K562 (cell line): ENCODE measurements at regions not wholly inside any gene's neighbourhood (a gene's known extent, or its start where the extent isn't known, plus 50 kb on each side); places are given as distances from the start of the nearest gene placed in this dataset.

Experiments used
- FOXP1 ChIP-seq: sonication (generic); formaldehyde crosslinking; IDR thresholded peaks from 2 replicates; pipeline ENCODE4 v1.8.0; 2022; ENCODE audit warnings: mild to moderate bottlenecking, missing genetic modification reagents
- HEY1 ChIP-seq: fragments of 250-450 bp; sonication (Bioruptor Pico); IDR thresholded peaks from 2 replicates; pipeline ENCODE4 v1.5.0; 2020; ENCODE audit warnings: mild to moderate bottlenecking, moderate library complexity, borderline replicate concordance
- SAFB2 ChIP-seq: fragments of 200-400 bp; formaldehyde crosslinking; IDR thresholded peaks from 2 replicates; pipeline ENCODE4 v1.6.1; 2018; ENCODE audit warnings: borderline replicate concordance, low read length, low read depth, moderate library complexity; ENCODE audit not compliant: severe bottlenecking
- SMC3 ChIP-seq: conservative IDR thresholded peaks from 2 replicates; pipeline ENCODE4 v1.6.1; 2011; ENCODE audit warnings: low read depth, low read length, improper control_type of control experiment; ENCODE audit not compliant: insufficient read depth
- TGIF2 ChIP-seq: sonication (generic); formaldehyde crosslinking; IDR thresholded peaks from 2 replicates; pipeline ENCODE4 v1.8.1; 2022; ENCODE audit warnings: mild to moderate bottlenecking, missing genetic modification reagents, moderate library complexity
- ZFP36 ChIP-seq: fragments of 150-350 bp; IDR thresholded peaks from 2 replicates; pipeline ENCODE4 v1.6.1; 2018; ENCODE audit warnings: low read length, low read depth; ENCODE audit not compliant: partially characterized antibody
- ZNF121 ChIP-seq: sonication (generic); formaldehyde crosslinking; conservative IDR thresholded peaks from 2 replicates; pipeline ENCODE4 v1.8.0; 2022; ENCODE audit warnings: missing genetic modification reagents
- TF ChIP-seq, protein P1 (sequence below), 2 experiments: fragments of 450-650 bp; formaldehyde crosslinking in 1 of 2; IDR thresholded peaks; 2 replicates each; pipeline versions ENCODE4 v1.4.0 to v1.6.1; 2014 to 2020; ENCODE audit warnings: mild to moderate bottlenecking in 2 of 2, borderline replicate concordance in 1 of 2, low read depth in 1 of 2
- TF ChIP-seq, protein P2 (sequence below), 3 experiments: IDR thresholded peaks in 2 of 3; conservative IDR thresholded peaks in 1 of 3; 2 replicates each; pipeline ENCODE4 v1.5.1; 2011 to 2012; ENCODE audit warnings: low read length in 3 of 3, mild to moderate bottlenecking in 3 of 3, control low read depth in 2 of 3, improper control_type of control experiment in 1 of 3, inconsistent platforms in 1 of 3, low read depth in 1 of 3, mixed read lengths in 1 of 3, moderate library complexity in 1 of 3; ENCODE audit not compliant: insufficient read depth in 2 of 3

DNA sequence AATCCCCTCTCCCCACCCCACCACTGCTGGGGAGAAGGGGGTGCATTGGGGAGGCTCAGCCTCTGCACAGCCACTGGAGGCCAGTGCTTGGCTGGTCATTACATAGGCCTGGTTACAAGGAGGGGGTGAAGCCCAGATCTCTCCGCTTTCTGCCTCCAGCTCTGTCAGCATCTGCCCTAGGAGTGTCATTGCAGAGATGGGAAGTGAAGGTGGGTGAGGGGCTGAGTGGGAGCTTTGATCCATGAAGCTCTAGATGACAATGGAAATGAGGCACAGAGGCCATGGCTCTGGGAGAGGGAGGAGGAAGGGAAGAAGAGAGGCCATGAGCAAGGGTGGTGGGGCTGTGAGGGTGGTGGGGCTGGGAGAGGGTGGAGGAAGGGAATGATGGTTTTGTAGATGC, 411.6 kb downstream of the MATN1 start:
- TF ChIP-seq ZFP36 (no peak), SAFB2 (no peak), ZNF121 (CRISPR knock-in tag) (no peak), FOXP1 (CRISPR knock-in tag) (no peak), SMC3 (no peak), HEY1 (no peak), TGIF2 (no peak)
- TF ChIP-seq, protein P1, sequence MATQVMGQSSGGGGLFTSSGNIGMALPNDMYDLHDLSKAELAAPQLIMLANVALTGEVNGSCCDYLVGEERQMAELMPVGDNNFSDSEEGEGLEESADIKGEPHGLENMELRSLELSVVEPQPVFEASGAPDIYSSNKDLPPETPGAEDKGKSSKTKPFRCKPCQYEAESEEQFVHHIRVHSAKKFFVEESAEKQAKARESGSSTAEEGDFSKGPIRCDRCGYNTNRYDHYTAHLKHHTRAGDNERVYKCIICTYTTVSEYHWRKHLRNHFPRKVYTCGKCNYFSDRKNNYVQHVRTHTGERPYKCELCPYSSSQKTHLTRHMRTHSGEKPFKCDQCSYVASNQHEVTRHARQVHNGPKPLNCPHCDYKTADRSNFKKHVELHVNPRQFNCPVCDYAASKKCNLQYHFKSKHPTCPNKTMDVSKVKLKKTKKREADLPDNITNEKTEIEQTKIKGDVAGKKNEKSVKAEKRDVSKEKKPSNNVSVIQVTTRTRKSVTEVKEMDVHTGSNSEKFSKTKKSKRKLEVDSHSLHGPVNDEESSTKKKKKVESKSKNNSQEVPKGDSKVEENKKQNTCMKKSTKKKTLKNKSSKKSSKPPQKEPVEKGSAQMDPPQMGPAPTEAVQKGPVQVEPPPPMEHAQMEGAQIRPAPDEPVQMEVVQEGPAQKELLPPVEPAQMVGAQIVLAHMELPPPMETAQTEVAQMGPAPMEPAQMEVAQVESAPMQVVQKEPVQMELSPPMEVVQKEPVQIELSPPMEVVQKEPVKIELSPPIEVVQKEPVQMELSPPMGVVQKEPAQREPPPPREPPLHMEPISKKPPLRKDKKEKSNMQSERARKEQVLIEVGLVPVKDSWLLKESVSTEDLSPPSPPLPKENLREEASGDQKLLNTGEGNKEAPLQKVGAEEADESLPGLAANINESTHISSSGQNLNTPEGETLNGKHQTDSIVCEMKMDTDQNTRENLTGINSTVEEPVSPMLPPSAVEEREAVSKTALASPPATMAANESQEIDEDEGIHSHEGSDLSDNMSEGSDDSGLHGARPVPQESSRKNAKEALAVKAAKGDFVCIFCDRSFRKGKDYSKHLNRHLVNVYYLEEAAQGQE (IDR thresholded peaks at IDR 0.05; ENCODE audit: borderline replicate concordance): no peak
- TF ChIP-seq, protein P1 (CRISPR knock-in tag; IDR thresholded peaks at IDR 0.05; ENCODE audit: low read depth): no peak
- TF ChIP-seq, protein P2, sequence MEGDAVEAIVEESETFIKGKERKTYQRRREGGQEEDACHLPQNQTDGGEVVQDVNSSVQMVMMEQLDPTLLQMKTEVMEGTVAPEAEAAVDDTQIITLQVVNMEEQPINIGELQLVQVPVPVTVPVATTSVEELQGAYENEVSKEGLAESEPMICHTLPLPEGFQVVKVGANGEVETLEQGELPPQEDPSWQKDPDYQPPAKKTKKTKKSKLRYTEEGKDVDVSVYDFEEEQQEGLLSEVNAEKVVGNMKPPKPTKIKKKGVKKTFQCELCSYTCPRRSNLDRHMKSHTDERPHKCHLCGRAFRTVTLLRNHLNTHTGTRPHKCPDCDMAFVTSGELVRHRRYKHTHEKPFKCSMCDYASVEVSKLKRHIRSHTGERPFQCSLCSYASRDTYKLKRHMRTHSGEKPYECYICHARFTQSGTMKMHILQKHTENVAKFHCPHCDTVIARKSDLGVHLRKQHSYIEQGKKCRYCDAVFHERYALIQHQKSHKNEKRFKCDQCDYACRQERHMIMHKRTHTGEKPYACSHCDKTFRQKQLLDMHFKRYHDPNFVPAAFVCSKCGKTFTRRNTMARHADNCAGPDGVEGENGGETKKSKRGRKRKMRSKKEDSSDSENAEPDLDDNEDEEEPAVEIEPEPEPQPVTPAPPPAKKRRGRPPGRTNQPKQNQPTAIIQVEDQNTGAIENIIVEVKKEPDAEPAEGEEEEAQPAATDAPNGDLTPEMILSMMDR (IDR thresholded peaks at IDR 0.05 in 2 of 3, conservative IDR thresholded peaks at IDR 0.05 in 1 of 3; ENCODE audit: insufficient read depth in 2 of 3, low read depth in 1 of 3, low read length in 3 of 3): no peak
